ENCODE measurements at regions not wholly inside any gene's neighbourhood (a gene's known extent, or its start where the extent isn't known, plus 50 kb on each side); places are given as distances from the start of the nearest gene placed in this dataset.

- TF ChIP-seq POLR2A (IDR thresholded peaks at IDR 0.05): no peak
- TF ChIP-seq, protein P1, sequence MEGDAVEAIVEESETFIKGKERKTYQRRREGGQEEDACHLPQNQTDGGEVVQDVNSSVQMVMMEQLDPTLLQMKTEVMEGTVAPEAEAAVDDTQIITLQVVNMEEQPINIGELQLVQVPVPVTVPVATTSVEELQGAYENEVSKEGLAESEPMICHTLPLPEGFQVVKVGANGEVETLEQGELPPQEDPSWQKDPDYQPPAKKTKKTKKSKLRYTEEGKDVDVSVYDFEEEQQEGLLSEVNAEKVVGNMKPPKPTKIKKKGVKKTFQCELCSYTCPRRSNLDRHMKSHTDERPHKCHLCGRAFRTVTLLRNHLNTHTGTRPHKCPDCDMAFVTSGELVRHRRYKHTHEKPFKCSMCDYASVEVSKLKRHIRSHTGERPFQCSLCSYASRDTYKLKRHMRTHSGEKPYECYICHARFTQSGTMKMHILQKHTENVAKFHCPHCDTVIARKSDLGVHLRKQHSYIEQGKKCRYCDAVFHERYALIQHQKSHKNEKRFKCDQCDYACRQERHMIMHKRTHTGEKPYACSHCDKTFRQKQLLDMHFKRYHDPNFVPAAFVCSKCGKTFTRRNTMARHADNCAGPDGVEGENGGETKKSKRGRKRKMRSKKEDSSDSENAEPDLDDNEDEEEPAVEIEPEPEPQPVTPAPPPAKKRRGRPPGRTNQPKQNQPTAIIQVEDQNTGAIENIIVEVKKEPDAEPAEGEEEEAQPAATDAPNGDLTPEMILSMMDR (IDR thresholded peaks at IDR 0.05): no peak
- no peak for TF ChIP-seq POLR2AphosphoS5 (IDR thresholded peaks at IDR 0.05)
Observed at GRCh38 chr7:37633048-37633447, 50.5 kb upstream of the GPR141 start.
